AG08396 (cell line): ENCODE measurements at regions not wholly inside any gene's neighbourhood (a gene's known extent, or its start where the extent isn't known, plus 50 kb on each side); places are given as distances from the start of the nearest gene placed in this dataset.

Experiments
- DNase-seq: peaks from one replicate; pipeline ENCODE4 v3.0.0; 2012; ENCODE audit warnings: low spot score, mixed read lengths

GRCh38 chr7:4612939-4613841, 68.9 kb upstream of the FOXK1 start:
- peak; percentile 28 for DNase-seq

DNA sequence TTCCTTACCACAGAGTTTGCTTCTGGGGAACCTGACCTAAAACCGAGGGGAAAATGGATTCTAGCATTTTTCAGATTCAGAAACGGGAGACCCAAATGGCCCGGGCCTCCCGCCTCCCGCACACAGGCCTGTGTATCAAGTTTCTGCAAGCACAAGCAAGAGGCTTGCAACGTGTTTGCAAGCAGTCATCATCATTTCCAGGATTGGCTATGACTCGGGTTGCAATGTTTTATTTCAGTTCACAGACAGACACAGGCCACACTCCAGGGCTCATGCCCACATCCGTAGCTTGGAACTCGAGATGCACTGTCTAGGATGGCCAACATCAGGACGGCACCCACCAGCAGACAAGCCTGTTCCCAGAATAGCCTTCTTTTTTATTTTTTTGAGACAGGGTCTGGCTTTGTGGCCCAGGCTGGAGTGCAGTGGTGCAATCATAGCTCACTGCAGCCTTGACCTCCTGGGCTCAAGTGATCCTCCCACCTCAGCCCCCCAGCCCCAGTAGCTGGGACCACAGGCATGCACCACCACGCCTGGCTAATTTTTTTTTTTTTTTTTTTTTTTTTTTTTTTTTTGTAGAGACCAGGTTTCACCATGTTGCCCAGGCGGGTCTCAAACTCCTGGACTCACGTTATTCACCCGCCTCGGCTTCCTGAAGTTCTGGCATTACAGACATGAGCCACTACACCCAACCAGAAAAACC, 68.1 kb upstream of the FOXK1 start:
- peak; percentile 74 for DNase-seq

GRCh38 chr7:4616116-4616515, 66.0 kb upstream of the FOXK1 start:
- DNase-seq = no peak

DNA sequence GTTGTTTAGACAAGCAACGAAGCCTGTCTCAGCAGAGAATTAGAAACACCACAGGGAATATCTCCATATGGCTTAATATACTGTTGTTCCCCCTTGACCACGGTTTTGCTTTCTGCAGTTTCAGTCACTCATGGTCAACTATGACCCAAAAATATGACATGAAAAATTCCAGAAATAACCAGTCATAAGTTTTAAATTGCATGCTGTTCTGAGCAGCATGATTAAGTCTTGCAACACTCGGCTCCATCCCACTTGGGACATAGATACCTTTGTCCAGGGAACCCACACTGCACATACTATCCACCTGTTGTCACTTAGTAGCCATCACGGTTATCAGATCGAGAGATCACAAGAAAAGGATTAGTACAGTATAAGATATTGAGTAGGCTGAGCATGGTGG, 60.7 kb upstream of the FOXK1 start:
- no peak for DNase-seq

- no peak for DNase-seq
Observed at GRCh38 chr7:4626318-4626845, 55.7 kb upstream of the FOXK1 start.

DNA sequence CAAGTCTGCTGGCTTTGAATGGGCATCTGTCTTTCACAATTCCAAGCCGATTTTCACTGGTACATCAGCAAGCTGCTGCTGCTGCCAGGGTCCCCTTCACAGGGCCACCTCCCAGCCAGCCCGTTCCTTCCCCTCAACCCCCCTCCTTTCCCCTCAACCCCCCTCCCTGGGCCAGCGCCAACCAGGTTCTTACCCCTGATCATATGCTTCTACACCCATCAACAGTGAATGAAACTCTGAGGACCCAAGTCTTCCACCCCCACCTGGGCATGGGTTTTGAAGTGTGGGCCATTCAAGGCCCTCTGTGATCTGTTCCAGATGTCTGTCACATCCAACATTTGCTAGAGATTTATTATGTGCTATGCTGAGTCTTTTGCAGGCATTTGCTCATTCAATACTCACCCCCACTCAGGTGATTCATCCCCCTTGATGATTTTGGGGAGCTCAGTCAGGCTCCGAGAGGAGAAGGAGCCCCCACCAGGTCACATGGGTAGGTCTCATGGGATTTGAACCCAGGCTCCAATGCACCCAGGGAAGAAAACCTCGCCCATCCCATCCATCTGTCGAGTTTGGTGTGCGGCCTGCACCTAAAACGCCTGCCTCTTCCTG, 52.7 kb upstream of the FOXK1 start:
- DNase-seq = no peak

DNA sequence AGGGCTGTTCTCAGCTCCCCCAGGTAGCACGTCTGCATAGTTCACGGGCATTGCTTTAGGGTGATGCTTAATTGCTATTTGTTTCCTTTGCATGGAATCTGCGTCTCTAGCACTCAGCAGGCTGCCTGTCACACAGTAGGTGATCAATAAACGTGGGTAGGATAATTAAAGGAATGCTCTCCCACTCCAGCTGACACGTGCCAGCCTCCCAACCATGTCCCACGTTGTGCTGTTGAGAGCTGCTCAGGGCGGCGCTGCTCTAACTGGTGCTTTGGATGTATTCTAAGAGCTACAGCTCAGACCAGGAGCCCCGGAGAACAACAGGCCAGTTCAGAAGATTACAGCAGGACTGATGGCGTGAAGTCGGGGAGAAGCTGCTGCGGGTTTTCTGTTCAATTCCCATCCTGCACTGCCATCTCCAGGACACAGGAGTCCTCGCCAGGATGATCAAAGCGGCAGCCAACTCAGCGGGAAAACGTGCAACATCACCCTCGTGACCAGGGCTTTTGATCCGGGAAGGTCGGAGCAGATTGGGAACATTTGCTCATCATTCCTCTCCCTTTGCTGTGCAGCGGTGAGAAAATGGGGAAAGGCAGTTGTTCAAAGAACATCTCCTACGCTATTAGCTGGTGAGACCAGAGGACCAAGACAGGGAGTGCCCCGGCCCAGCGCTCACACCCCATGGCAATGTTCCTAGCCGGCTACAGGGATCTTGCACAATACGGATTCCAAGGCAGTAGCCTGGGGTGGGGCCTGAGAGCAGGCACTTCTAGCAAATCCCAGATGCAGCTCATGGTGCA, 50.5 kb upstream of the FOXK1 start:
- DNase-seq = peak; percentile 90
